C1 segment of cervical spinal cord (tissue), 14 donors: ENCODE measurements at regions not wholly inside any gene's neighbourhood (a gene's known extent, or its start where the extent isn't known, plus 50 kb on each side); places are given as distances from the start of the nearest gene placed in this dataset.
A peak's percentile ranks its signal among the peaks of the same experiment; 100 is the strongest.

Experiments used
- DNase-seq, 14 donors: peaks; one replicate each; lab custom pipeline; 2025; lab: John Stamatoyannopoulos, UW

DNA sequence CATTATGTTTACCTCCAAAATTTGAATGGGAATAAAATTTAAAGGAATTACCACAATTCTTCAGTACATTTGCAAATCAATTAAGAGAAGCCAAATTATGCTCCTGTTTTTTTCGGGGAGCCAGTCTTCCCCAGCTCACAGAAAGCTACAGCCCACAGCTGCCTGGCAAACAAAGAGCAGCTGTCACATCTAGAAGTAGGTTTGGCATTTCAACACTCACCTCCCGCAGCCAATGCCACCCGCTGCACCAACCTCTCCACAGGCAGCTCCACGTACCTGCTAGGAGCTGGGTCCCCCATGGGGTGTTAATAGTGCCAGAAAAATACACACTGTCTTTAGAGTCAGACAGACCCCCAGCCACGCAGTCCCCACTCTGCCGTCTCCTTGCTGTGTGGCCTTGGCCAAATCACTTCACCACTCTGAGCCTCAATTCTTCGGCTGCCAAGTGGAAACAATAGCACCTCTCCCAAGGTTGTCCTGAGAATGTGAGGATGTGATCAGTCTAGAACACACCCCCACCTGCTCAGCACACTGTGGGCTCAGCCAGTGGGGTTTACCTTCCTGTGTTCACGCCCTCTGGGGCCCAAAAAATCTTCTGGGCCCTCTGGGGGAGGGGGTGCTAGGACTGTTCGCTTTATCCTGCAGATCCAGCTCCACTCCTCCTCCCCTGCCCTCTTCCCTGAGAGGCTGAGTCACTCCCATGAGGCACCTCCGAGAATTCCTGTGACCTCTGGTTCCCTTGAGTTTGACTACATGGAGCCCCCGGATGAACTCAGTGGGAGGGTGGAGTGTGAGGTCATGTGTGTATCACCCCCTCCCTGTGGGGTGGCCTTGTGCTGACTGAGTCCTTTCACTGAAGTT, 204.3 kb upstream of the GRIK3 start:
- DNase-seq: no peak

DNA sequence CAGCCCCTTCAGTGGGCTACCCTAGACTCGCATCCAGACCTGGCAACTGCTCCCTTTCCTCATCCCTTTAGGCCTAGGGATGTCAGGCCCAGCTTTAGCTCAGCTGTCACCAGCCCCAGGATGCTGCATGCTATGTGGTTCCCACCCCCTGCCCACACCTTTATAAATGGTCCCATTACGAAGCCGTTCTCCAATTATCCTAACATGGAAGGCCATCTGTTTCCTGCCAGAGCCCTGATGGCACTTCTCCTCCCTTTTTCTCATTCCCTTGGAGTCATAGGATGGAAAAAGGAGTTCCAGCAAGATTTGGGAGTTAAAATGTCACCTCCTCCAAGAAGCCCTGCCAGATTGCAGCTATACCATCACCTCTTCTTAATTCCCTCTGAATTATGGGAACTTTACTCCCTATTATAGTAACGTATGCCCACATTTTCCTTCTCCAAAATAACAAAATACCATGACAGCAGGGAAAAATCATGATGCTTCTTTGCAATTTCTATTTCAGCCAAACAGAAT, 205.0 kb upstream of the GRIK3 start:
- no peak for DNase-seq

DNA sequence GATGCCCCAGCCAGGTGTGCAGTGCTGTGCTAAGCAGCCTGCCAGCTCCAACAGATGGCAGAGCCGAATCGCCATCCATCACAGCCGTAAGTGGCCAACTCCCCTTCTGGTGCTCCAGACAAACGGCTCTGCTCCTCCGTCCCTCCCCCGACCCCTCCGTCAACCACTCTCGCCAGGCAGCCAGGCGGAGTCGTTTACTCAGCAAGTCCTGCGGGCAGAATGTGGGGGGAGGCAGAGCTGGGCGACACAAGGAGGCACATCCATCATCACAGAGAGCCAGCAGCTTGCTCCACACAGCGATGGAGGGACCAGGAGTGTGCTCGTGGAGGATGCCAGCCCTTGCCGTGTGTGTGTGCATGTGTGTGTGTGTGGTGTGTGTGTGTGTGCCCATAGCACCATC, 206.6 kb upstream of the GRIK3 start:
- no peak for DNase-seq

DNA sequence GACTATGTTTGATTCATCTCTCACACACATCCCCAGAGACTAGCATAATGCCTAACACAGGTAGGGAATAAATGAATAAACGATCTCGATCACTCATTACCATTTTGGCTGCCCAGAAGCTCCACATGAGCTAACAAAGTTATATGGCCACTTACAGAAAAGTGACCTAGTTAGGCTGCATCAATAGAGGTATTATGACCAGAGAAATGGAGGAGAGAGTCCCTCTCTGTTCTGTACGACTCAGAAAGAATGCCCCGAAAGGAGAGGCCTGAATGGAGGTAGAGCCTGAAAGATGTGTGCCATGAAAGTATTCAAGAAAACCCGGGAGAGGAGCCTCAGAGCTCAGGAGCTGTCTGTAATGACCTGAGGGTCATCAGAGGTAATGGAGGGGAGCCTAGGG, 208.2 kb upstream of the GRIK3 start:
- DNase-seq: no peak

DNA sequence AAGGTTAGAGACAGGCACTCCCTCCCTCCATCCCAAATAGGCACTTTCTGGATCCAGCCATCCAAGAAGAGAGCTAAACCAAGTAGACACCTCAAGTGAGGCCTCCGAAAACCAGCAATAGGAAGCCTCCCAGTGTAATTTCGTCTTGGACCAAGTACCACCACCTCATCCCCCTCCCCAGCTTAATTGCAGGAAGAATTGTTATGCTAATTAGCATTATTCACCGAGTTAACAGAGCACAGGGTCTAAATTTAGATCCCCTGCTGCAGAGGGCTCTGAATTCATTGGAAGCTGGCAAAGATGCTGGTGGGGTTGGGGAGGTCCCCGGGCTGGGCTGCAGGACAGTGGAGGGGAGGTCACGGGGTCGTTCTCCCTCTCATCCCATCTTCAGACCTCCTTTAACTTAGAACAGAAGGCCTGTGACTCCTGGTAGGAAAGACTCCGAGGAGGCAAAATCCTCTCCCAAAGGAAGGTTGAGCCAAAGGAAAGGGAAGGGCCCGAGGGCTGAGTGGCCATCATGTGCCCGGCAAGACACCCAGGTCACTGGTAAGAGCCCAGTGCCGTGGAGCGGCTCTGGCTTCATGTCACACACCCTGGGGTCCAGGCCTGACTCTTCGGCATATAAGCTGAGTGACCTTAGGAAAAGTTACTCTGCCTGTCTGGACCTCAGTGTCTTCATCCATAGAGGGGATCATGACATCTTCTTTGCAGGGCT, 209.2 kb upstream of the GRIK3 start:
- no peak for DNase-seq

DNA sequence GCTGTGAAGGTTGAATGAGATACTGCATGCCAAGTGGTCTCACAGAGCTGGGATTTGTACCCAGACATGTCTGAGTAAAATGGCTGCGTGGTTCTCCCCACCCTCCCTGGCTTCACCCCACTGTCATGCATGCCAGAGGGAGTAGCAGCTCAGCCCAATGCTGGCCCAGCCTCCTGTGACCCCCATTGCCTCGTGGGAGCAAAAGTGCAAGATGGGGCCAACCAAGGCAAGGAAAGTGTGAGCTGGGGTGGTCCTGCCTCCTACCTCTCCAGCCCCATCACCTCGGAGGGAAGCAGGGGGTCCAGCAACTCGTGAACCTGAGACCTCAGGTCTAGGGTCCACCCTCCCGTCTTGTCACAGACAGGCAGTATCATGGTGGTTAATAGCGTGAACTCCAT, 209.8 kb upstream of the GRIK3 start:
- DNase-seq: no peak

DNA sequence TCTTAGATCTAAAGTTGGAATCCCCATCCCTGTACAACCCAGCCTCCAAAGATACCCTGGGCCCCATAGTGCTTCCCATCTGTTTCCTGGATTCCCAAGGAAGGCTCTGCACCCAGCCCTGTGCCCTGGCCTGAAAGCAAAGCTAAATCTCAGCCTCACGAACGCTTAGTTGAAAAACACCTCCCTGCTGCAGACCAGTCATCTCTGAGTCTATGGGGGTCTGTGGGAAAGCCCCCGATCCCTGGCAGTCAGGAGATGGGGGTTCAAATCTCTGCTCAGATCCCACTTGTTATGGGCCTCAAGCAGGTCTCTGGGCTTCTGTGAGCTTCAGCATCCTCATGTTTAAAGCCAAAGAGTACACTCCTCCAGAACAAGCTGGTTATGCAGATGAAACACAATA, 210.5 kb upstream of the GRIK3 start:
- no peak for DNase-seq

DNA sequence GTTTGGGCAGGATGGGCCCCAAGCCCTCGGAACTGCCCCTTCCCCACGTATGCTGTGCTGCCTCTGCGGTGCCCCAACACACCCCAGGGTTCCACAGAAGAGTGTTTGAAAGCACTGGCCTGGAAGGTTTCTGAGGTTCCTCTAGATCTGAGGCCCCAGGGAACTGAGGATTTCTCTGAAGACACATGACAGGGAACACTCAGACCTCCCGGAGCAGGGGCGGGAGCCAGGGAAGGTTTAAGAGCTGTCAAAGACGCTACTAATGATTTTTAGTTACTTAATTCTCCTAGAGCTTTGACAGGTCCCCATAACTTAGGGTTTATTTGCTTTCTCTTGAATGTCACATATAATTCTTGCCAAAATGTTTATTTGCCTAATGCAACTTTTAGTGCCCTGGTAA, 212.3 kb upstream of the GRIK3 start:
- DNase-seq: no peak

DNA sequence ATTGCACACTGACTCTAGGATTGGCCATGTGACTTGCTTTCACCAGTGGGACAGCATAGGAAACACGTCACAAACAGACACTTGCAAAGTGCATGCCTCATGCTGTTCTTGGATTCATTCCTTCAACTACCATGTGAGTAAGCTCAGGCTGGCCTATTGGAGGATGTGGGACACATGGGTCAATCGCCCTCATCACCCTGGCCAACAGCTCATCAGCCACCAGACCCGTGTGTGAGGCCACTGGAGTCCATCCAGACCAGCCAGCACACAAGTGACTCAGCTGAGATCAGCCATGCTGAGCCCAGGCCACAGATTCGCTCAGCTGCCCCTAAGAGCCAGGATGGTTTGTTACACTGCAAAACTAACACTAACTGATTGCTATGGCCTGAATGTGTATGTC, 216.1 kb upstream of the GRIK3 start:
- no peak for DNase-seq

DNA sequence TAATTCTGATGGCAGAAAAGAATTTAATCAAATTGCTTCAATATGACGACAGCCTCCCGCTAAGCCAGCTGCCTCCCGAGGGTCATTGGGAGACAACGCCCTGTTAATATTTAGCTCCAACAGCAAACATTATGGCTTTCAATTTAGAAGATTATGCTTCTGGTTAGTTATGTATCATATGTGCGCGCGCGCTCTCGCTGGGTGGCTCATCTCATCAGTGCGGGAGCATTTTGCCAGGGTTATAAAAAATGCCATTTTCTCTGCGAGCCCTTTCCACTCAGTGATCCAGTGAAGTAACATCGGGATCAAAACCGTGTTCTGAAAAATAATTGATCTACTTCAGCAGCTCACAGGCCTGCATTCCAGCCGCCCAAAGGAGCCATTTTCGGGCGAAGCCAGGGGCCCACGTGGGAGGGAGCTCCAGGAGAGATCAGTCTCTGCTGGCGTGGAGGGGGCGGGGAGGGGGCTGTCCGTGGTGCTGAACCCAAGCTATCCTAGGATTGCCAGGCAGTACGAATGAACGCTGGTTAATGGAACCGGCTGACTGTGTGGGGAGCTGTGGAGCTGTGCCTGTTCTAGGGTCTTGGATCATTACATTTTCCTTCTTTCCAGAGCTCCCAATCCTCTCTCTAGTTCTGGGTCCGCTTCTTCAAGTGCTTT, 219.1 kb upstream of the ZC3H12A start:
- DNase-seq: peak in 11 of 14 donors; percentile 1 to 58 (median 12)

DNA sequence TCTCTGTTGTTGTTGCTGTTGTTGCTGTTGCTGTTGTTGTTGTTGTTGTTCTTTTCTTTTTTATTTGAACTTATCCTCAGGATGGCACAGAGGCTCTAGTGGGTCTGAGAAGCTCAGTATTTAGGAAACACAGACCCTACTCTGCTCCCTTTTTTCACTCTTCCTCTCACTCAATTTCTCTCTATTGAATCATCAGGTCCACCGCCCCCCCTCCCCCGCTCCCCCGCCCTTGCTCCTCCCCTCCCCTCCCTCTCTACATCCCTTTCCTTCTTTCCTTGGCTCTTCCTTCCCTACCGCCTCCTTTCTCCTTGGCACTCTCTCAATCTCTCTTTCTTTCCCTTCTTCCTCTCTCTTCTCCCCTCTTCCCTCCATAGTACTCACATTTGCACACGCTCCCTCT, 218.5 kb upstream of the ZC3H12A start:
- DNase-seq: no peak

DNA sequence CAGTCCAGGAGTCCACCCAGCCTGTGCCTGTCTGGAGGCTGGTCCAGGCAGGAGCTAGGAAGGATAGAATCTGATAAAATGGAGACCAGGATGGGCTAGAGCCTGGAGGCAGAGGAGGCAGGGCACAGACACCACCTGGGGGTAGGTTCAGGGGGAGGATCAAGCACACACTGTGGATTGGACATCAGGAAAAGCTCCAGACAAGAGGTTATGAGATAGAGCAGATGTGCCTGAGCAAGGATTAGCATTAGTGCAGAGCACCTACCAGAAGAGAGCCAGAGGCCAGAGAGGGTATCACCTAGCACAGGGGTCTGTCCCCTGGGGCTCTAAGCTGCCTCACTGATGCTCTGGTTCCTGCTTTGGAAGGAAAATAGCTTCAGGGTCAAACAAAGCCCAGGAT, 216.7 kb upstream of the ZC3H12A start:
- DNase-seq: no peak

DNA sequence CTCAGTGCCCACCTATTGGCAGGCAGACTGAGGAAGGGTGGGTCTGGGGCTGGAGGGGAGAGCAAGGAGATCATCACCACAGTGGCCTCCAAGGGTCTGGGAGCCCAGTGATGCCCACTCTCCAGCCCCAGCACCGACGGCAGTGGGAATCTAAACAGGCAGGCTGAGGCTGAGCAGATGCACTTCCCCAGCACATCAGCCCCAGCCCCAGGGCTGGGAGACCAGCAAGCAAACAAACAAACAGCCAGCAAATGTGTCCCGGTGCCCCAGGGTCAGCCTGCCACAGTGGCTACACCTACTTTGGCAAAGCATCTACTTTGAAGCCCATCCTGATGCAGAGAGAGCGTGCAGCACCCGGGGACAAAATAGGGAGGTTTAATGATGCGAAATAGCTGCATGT, 216.3 kb upstream of the ZC3H12A start:
- DNase-seq: no peak

DNA sequence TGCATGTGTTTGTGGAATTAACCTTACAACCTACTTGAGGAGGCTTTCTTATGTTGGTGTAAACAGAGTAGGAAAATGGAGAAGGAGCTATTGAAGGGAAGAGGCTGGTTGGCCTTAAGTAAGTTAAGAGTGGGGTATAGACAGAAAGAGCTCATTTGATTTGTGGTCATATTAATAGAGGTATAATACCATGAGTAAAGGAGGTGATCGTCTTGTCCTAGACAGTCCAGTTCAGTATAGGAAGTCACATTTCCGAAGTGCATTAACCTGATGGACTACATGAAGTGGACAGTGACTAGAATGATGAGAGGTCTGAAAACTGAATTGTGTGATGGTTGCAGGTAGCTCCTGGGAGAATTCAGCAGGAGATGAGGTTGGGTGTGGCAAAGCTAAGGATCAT, 215.4 kb upstream of the ZC3H12A start:
- no peak for DNase-seq

DNA sequence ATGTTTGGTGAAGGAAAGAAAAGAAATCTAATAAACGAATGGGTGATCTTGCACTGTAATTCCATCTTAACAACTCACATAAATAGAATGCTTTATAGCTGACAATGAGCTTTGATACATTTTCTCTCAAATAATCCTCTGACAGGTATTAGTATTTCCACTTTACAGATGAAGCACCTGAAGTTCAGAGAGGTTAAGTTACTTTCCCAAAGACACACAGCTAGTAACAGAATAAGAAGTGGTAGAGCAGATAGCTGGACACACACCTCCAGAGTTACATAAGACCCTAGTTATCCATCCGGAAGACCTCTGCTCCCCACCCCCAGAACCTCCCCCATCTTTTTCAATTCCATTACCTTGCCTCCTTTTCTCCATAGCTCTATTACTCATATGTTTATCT, 213.3 kb upstream of the ZC3H12A start:
- no peak for DNase-seq

DNA sequence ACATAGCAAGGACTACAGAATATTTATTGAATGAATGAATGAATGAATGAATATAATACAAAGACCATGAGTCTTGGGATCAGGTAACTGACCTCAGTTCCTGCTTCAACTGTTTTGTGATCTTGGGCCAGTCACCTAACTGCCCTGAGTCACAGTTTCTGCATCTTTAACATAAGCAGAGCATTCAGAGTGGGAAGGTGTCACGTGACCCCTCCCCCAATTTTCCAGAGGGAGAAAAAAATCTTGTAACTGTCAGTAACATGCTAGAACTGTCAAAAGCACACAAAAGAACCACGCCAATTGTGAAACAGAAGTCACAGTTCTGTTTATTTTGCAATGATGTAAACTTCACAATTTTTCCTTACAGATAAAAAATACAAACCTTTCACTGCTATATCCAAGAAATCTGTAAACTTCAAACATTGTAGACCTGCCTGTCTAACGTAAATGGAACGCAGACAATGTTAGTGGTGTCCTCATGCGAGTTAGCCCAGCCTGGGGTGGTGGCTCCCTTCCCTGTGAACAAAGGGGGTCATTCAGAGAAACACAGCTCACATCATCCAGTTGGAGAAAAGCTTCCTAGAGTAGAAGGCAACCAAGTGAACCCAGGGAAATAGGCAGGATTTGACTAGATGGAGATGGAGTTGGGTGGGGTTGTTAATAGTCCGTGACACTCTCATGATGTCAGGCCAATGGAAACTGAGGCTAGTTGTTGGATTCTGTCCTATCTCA, 211.8 kb upstream of the ZC3H12A start:
- DNase-seq: no peak

DNA sequence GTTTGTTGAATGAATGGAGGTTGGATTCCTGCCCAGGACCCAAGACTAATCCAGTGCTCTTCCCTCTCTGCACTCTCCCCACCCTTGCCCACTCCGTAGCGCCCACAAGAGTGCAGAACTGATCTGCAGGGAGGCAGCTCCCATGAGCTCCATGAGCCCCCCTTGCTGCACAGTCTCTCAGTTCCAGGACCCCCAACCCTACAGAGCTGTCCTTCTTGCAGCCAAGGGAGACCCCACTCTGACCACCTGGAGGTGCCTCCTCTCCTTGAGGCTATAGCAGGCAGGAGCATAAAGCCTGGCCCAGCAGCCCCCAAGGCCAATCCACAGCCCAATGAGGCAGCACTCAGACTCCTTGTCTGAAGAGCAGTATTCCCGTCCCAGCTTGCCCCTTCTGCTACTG, 209.2 kb upstream of the ZC3H12A start:
- no peak for DNase-seq

DNA sequence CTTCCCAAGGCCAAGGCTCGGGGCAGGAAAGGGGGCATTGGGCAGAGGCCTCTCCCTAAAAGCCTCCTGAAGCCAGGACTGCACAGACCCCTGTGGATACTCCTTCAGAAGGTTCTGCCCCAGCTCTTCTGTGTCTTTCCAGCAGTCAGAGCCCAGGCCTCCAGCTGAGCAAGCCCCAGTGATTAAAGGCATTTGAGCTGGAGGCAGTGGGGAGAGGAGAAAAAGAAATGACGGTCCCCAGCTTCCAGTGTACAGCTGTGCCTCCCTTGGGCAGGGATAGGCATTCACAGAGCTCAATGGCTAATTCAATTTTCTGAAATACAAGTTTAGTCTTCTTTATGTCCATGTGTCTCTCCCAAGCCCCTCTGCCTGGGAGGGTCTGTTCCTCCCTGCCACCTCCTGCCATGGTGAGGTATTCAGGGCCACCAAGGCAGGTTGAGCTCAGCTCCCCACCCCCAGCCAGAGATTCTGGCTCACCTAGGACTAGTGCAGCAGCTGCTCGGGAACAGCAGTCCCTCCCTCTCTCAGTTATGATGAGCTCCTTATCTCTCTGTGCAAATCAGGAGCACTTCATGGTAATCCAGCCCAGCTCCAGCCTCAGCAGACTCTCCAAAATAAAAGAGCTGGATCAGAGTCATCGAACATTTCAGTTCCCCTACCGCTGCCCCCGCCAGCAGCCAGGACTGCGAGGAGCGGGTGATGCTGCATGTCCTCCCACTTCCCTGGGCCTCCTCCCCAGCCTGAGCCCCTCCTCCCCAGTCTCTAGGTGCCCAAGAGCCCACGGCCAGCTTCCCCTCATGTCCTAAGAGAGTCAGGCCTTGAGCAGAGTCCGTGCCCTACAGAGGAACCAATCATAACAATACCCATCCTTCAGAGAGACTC, 208.4 kb upstream of the ZC3H12A start:
- no peak for DNase-seq

DNA sequence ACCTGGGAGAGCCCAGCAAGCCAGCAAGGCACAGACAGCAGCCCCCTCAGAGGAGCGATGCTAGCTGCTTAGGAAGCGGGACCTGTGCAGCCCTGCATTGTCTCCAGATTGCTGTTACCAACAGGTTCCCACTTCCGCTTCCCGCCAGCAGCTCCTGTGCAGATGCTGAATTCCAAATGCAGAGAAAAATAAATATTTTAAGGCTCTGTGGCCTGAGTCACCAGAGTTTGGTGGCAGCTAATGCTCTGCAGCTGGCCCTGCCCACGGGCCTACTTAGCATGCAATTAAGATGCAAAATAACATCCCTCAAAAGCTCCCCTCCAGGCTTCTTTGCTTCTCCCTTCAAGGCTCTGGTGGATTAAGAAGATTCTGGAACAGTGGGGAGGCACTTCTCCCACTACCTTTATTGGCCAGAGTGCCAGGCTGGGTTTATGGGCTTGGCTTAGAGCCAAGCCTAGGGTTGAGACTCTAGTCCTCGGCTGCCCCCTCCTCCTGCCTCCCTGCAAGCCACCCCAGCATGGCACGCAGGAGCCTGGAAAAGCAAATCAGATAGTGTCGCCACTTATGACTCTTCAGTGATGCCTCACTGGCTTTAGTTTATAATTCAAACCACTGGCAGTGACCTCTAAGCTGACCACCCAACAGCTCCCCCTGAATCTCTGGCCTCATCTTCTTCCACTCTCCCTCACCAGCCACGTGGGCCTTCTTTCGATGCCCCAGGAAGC, 207.1 kb upstream of the ZC3H12A start:
- no peak for DNase-seq

DNA sequence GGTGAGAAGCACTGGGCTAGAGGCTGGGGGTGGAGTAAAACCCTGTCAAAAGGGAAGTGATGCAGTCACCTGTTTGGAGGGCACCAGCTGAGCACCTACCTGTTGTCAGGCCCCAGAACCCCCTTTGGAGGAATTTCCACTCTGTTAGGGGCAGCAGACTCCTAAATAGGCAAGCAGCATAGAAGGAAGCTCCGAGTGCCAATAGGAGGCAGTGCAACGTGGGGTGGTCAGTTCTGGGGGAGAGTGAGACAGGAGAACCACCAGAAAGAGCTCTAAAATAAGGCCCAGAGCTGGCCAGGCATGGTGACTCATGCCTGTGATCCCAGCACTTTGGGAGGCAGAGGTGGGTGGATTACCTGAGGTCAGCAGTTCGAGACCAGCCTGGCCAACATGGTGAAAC, 203.7 kb upstream of the ZC3H12A start:
- DNase-seq: no peak
